ENCODE measurements at regions not wholly inside any gene's neighbourhood (a gene's known extent, or its start where the extent isn't known, plus 50 kb on each side); places are given as distances from the start of the nearest gene placed in this dataset.

GRCh38 chr12:77486872-77487271 is 343.8 kb upstream of the NAV3 start:
- Histone ChIP-seq H3K9ac (ENCODE audit: extremely low read depth, insufficient read length, low read length) (no peak overlapping the region), H4K5ac (ENCODE audit: insufficient read length, low read depth, low read length) (no peak overlapping the region), H2BK5ac (ENCODE audit: insufficient read length, low read length) (no peak overlapping the region), H2BK15ac (ENCODE audit: low read depth, low read length) (no peak overlapping the region), H2AK5ac (ENCODE audit: insufficient read length, low read length) (no peak overlapping the region), H2BK12ac (ENCODE audit: insufficient read length, low read depth, low read length) (no peak overlapping the region), H3K56ac (ENCODE audit: insufficient read length, low read depth, low read length) (no peak overlapping the region), H3K14ac (ENCODE audit: insufficient read depth, low read length) (no peak overlapping the region), H3K27ac (ENCODE audit: insufficient read length, low read depth, low read length) (no peak overlapping the region), H3K9me3 (ENCODE audit: control insufficient read depth, low read depth, low read length) (no peaks in the 10 kb centered on the region), H2BK20ac (ENCODE audit: low read depth, low read length, poor library complexity, severe bottlenecking) (no peak overlapping the region), H3K4me2 (ENCODE audit: insufficient read depth, insufficient read length, low read length) (no peak overlapping the region), H3K18ac (ENCODE audit: insufficient read length, low read depth, low read length) (no peak overlapping the region), H4K91ac (ENCODE audit: insufficient read length, low read depth, low read length) (no peak overlapping the region), H3K79me2 (ENCODE audit: insufficient read depth, low read length) (no peaks in the 10 kb centered on the region), H2BK120ac (ENCODE audit: low read depth, low read length, poor library complexity, severe bottlenecking) (no peak overlapping the region), H3K79me1 (ENCODE audit: insufficient read depth, low read depth, low read length, poor library complexity, severe bottlenecking) (no peaks in the 10 kb centered on the region), H4K20me1 (ENCODE audit: control insufficient read depth, insufficient read depth, insufficient read length) (no peaks in the 10 kb centered on the region), H3T11ph (ENCODE audit: low read length) (no peak overlapping the region), H3K4me1 (ENCODE audit: insufficient read depth, low read length) (no peaks in the 10 kb centered on the region; the same call in 1 of the 2 replicates), H3K27me3 (ENCODE audit: insufficient read depth, low read length) (no peaks in the 10 kb centered on the region), H3K4ac (ENCODE audit: low read depth, low read length) (no peak overlapping the region), H4K8ac (replicated peaks; ENCODE audit: insufficient read length, low read depth, low read length) (no peak overlapping the region), H3K23ac (ENCODE audit: insufficient read length, low read depth, low read length) (no peak overlapping the region), H2AFZ (ENCODE audit: low read length) (no peak overlapping the region), H3K23me2 (ENCODE audit: insufficient read length, low read depth, low read length, poor library complexity, severe bottlenecking) (no peaks in the 10 kb centered on the region)
- Mint-ChIP-seq H3K4me3 (no peak overlapping the region), H3K27me3 (ENCODE audit: low read depth) (no peaks in the 10 kb centered on the region), H3K36me3 (ENCODE audit: insufficient read depth in 1 of 3, low read depth in 3 of 3) (peaks cover 1 to 15% (median 6%) of the 10 kb centered on the region in 3 experiments; a peak in 6 of 7 replicates), H3K9me3 (peaks cover 8 to 10% of the 10 kb centered on the region in 2 experiments; a peak in 4 of 5 replicates), H3K4me1 (peaks cover 19 to 27% of the 10 kb centered on the region in 2 experiments), H3K27ac (no peak overlapping the region)
- TF ChIP-seq, protein P1, sequence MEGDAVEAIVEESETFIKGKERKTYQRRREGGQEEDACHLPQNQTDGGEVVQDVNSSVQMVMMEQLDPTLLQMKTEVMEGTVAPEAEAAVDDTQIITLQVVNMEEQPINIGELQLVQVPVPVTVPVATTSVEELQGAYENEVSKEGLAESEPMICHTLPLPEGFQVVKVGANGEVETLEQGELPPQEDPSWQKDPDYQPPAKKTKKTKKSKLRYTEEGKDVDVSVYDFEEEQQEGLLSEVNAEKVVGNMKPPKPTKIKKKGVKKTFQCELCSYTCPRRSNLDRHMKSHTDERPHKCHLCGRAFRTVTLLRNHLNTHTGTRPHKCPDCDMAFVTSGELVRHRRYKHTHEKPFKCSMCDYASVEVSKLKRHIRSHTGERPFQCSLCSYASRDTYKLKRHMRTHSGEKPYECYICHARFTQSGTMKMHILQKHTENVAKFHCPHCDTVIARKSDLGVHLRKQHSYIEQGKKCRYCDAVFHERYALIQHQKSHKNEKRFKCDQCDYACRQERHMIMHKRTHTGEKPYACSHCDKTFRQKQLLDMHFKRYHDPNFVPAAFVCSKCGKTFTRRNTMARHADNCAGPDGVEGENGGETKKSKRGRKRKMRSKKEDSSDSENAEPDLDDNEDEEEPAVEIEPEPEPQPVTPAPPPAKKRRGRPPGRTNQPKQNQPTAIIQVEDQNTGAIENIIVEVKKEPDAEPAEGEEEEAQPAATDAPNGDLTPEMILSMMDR (conservative IDR thresholded peaks at IDR 0.05), result no peak
- no CpG with 5 or more reads among the region's 1 CpG for WGBS (ENCODE audit: extremely low coverage, insufficient read length, low lambda C conversion rate)
- DNase-seq, result no peak
